CD1c-positive myeloid dendritic cell (primary cell): ENCODE measurements at regions not wholly inside any gene's neighbourhood (a gene's known extent, or its start where the extent isn't known, plus 50 kb on each side); places are given as distances from the start of the nearest gene placed in this dataset.

ENCODE experiments used
- DNase-seq: peaks from one replicate; pipeline ENCODE4 v3.0.0-alpha.2; 2016; ENCODE audit errors: extremely low spot score

GRCh38 chr2:217749008-217749407, 253.8 kb downstream of the TNS1 start:
- DNase-seq: no peak

- no peak for DNase-seq
Measured at GRCh38 chr2:217746808-217747207, 256.0 kb downstream of the TNS1 start.

GRCh38 chr2:217743966-217744761, 258.6 kb downstream of the TNS1 start:
- DNase-seq: no peak

DNA sequence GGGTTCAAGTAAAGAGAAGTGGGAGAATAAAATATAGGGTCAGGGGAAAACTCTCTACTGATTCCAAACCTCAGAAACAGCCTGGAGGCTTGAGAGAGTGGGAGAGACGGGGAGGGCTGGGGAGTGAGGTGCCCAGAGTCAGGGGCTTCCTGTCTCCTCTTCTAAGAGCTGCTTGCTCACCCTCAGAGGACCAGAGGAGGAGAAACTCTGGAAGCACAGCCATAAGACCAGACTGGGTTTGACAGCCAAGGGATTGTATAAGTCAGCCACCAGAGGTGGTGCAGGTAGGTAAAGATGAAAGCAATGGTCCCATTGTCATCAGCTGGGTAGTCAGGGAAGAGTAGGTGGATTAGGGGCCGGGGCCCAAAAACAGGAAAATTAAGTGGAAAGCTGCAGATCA, 259.4 kb downstream of the TNS1 start:
- no peak for DNase-seq

- peak; percentile 59 for DNase-seq
Measured at GRCh38 chr2:217742841-217743240, 260.0 kb downstream of the TNS1 start.

GRCh38 chr2:217742276-217742675, 260.5 kb downstream of the TNS1 start:
- no peak for DNase-seq

- DNase-seq: no peak
Measured at GRCh38 chr2:217741381-217741955, 261.3 kb downstream of the TNS1 start.

GRCh38 chr2:217740756-217741155, 262.0 kb downstream of the TNS1 start:
- DNase-seq: no peak

- no peak for DNase-seq
Measured at GRCh38 chr2:217740178-217740577, 262.6 kb downstream of the TNS1 start.

- DNase-seq: no peak
Measured at GRCh38 chr2:217739741-217740140, 263.1 kb downstream of the TNS1 start.

- no peak for DNase-seq
Measured at GRCh38 chr2:217738061-217738460, 264.7 kb downstream of the TNS1 start.

- DNase-seq: no peak
Measured at GRCh38 chr2:217736776-217737550, 265.8 kb downstream of the TNS1 start.

GRCh38 chr2:217735899-217736298, 266.9 kb downstream of the TNS1 start:
- no peak for DNase-seq

DNA sequence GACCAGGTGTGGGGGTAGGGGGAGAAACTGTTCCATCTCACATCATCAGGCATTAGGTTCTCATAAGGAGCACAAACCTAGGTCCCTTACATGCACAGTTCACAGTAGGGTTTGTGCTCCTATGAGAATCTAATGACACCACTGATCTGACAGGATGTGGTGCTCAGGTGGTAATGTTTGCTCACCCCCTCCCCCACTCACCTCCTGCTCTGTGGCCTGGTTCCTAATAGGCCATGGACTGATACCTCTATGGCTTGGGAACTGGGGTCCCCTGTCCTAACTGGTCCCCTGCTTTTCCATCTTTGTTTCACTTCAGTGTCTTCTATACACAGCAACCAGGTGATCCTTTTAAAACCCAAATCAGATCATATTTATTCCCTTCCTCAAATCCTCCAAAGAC, 267.8 kb downstream of the TNS1 start:
- no peak for DNase-seq

DNA sequence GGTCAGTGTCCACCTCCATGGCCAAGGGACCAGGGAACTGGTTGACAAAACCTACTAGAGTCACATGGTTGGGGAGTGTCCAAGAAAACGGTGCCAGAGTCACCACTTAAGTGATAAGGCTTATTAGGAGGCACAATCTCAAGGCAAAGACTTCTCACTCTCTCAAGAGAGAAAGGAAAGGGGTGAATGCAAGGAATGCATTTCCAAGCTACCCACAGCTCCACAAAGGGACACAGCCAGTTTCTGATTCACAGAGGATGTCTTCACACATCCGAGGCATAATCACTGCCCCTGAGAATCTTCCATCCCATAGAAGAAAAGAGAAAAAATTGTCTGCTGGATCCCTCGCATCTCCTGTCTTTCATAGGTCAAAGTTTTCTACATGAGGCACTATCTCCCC, 269.3 kb downstream of the TNS1 start:
- DNase-seq: no peak

DNA sequence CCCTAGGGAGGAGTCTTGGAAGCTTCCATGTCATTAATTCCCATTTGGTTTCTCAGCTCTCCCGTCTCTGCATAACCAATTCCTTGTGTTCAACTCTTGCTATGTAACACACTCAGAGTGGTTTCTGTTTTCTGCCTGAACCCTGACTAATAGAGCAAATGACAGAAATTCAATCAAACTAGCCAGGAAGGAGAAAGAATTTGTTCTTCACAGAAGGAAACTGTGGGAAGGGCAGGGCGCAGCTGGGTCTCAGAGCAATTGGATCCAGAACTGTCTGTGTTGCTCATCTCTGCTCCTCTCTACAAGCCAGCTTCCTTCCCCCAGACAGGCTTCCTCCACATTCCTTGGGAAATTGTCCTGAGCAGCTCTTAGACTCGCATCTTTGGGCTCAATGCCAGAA, 269.8 kb downstream of the TNS1 start:
- no peak for DNase-seq

- DNase-seq: no peak
Measured at GRCh38 chr2:217731805-217732204, 271.0 kb downstream of the TNS1 start.

GRCh38 chr2:217729421-217730053, 273.3 kb downstream of the TNS1 start:
- DNase-seq: no peak

DNA sequence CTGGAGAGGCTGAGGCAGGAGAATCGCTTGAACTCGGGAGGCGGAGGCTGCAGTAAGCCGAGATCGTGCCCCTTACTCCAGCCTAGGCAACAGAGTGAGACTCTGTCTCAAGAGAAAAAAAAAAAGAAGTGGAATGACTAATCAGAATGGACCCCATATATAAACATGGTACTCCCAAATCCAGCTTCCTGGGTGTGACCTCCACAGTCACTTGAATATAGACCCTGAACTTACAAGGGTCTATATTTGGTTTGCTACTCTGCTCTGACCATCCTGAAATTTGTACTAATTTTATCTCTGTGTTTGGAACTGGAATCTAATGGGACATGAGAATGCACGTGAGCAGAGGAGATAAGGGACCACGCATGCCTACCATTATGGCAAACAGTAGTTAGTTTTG, 275.0 kb downstream of the TNS1 start:
- DNase-seq: no peak

GRCh38 chr2:217725409-217725808, 277.4 kb downstream of the TNS1 start:
- no peak for DNase-seq

DNA sequence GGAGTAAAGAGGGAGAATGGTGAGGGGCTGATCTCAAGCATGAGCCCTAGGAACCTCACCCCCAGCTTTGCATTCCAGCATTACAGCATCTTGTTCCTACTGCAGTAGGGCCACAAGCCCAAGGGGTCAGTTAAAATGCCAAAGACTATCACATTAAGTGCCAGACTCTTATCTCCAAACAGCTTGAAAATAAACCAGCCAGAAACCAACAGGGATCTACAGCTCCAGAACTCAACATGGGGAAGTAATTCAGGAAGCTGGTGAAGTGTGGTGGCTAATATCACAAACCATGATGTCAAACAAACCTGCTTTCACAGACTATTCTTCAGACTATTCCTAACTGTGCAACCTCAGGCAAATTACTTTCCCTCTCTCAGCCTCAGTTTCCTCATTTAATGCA, 278.3 kb downstream of the TNS1 start:
- DNase-seq: no peak

- no peak for DNase-seq
Measured at GRCh38 chr2:217723981-217724380, 278.8 kb downstream of the TNS1 start.
